ENCODE measurements at regions not wholly inside any gene's neighbourhood (a gene's known extent, or its start where the extent isn't known, plus 50 kb on each side); places are given as distances from the start of the nearest gene placed in this dataset.
"Not testable (repeated sequence)": the region's sequence is repeated elsewhere in the genome, so short reads cannot be mapped to it uniquely, and the experiment has no call there.

GRCh38 chr14:105884808-105885281 is 358.5 kb downstream of the TMEM121 start:
- DNase-seq (ENCODE audit: low read depth in 2 of 3, low spot score in 1 of 3) = no peak

GRCh38 chr14:105885561-105886320 is 359.4 kb downstream of the TMEM121 start:
- no peak for DNase-seq (ENCODE audit: low read depth in 2 of 3, low spot score in 1 of 3)

DNA sequence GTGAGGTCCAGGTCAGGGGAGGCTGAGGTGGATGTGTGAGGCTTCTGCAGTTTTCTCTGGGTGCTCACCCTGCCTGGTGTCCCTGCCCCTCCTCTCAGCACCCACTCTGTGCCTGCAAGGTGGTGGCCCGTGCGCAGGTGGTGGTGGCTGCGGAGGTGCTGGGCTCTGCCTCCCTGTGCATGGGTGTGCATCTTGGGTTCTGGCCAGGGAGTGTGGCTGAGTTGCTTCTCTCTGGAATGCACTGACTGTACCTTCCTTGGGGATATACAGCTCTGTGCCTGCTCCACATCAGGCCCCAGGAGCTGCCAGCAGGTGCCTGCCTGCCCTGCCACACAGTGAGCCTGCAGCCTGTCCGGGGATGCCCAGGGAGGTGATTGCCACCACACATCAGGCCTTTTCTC is 360.4 kb downstream of the TMEM121 start:
- DNase-seq (ENCODE audit: low read depth in 2 of 3, low spot score in 1 of 3) = not testable (repeated sequence)

- no peak for DNase-seq (ENCODE audit: low read depth in 2 of 3, low spot score in 1 of 3)
Observed at GRCh38 chr14:105887692-105888091, 361.3 kb downstream of the TMEM121 start.

DNA sequence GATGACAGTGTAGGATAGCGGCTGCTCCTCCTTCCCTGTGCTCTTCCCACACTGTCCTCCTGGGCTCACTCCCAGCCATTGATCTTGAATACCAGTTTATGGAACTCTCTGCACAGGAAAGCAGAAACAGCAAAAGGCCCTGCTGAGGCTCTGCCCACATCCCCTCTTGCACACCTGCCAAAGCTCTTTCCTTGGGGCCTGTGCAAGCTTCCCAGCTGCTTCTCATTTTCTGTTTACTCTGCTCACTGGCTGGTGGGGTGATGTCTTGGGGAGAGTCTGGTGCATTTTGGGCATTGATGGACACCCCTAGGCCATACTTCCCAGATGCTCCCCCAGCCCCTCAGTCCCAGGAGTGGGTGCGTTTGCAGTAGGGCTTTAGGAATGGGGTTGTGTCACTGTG is 361.8 kb downstream of the TMEM121 start:
- DNase-seq (ENCODE audit: low read depth in 2 of 3, low spot score in 1 of 3) = no peak

DNA sequence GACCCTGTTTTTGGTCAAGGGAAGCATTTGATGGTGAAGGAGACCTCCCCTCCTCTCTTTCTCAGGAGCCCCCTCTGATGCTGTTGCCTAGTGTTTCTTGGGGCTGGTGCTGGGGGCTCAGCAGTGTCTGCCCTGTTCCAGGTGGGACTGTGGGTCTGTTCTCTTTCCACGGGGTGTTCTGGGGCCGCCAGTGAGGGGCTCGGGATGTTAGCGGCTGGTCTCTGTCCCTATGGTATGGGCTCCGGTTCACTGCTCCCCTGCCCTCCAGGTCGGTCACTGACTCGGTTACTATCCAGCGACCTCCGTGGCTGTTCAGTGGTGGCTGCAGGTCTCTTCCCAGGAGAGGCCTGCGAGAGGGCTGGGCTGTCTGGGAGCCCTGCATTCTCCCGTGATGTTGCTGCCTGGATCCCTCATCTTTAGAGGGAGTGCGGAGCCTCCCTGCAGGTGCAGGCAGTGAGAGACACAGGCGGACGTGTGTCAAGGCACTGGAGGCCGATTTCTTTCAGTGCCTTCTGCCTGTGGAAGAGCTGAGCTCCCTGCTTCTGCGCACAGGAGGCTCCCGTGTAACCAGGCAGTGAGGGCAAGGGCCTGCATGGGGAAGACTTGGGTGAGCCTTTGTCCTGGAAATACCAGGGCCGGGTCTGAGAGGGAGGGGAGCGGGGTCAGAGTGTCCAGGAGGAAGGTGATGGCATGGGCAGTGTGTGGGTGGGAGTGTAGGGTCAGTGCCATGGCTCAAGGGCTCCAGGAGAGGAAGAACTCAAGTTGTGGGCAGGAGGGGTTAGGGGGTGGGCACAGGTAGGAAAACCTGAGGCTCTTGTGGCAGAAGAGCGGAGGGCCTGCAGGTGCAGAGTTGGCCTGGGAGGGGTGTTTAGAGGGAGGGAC is 362.6 kb downstream of the TMEM121 start:
- no peak for DNase-seq (ENCODE audit: low read depth in 2 of 3, low spot score in 1 of 3)

GRCh38 chr14:105889666-105890473 is 363.5 kb downstream of the TMEM121 start:
- DNase-seq (ENCODE audit: low read depth in 2 of 3, low spot score in 1 of 3) = no peak

DNA sequence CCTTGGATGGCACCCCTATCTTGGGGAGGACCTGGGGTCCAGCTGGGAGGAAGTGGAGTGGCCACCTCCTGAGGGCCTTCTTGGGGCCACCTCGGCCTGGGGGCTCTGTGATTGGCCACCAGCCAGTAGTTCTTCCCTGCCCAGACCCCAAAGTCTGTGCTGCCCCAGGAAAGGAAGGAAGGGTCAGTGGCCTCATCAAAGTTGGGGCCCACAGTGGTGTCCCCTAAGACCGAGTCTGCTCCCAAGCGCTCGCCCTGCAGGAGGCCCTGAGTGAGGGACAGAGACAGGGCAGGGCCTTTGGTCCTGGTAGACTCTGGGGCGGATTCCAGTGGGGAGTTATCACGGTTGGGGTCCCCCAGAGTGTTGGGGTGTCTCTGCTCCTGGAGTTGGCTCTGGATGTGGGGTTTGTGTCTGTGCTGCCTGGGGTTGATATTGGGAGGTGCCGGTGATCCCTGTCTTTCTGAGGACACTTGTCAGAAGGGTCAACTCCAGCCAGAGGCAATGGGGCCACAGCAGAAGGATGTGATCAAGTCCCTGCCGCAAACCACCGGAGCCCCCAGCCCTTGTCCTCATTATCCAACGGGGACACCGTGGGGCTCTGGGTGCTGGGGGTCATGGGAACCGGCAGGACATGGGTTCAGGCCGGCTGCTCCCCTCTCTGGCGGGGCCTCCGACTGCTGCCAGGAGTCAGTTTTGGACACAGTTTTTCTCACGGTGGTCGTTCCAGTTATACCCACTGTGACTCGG is 364.3 kb downstream of the TMEM121 start:
- no peak for DNase-seq (ENCODE audit: low read depth in 2 of 3, low spot score in 1 of 3)

DNA sequence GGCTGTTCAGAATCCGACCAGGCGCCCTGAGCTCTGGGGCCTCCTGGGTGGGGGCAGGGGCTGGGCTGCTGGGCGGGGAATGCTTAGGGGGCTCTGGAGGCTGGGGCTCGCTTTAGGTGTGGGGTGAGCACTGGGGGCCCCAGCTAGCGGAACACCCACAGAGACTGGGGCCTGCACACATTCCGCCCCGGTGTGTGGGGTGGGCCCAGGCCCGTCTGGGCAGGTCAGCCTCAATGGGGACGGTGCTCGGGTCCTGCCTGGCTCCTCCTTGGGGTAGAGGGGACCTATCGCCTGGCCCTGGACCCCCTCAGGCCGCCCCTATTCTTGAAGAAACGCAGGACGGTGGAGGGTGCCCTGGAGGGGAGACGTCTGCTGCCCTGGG is 364.8 kb downstream of the TMEM121 start:
- no peak for DNase-seq (ENCODE audit: low read depth in 2 of 3, low spot score in 1 of 3)

GRCh38 chr14:105891631-105892452 is 365.5 kb downstream of the TMEM121 start:
- no peak for DNase-seq (ENCODE audit: low read depth in 2 of 3, low spot score in 1 of 3)

- DNase-seq (ENCODE audit: low read depth in 2 of 3, low spot score in 1 of 3) = not testable (repeated sequence)
Observed at GRCh38 chr14:105892453-105893441, 366.4 kb downstream of the TMEM121 start.

DNA sequence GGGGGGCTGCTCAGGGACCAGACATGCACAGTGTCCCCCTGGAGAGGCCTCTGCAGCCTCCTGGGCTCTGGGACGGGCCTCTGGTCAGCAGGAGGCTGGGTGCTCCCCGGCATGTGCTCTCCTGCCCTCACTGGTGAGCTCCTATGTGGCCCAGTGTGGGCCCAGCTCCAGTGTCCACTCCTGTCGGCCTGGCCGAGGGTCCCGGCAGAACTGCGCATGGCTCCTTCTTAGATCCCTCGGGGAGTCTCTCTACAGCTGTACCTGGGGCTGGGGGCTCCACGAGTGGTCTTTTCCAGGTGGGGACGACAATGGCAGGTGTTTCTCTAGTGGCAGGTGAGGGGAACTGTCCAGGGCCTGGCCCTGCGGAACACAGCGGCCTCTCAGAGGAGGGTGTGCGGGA is 367.3 kb downstream of the TMEM121 start:
- DNase-seq (ENCODE audit: low read depth in 2 of 3, low spot score in 1 of 3) = not testable (repeated sequence)

DNA sequence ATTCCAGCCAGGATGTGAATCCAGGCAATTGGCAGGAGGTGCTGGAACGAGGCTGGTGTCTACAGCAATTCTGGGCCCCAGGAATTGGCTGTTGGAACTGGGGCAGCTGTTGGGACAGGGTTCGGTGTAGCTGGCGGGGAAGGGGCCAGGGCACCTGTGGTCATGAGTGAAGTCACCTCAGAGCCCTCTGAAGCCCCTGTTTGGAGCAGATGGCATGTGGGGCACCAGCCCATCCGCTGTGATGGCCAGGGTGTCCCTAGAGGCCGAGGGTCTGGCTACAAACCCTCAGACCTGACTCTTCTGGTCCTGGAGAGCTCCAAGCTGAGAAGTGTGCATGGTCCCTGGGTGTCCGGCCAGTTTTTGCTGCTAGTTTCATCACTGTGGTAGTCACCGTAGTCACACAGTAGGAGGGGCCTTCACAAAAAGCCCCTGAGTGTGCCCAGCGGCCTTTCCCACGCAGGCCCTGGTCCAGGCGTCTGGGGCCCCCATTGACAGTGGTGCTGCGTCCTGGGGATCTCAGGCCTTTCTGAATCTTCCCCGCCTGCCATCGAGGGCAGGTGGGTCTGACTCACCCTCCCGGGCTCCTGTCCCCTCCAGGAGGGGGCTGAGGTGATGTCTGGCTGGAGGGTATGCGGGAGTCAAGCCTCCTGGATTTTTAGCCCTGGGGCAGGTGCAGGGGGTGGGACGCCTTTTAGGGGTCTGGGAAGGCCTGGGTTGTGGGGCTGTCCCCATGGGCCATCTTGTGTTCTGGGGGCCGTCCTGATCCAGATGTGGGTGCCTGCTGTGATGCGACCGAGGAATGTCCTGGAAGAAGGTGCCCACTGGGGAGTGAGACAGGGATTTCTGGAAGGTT is 368.0 kb downstream of the TMEM121 start:
- no peak for DNase-seq (ENCODE audit: low read depth in 2 of 3, low spot score in 1 of 3)

DNA sequence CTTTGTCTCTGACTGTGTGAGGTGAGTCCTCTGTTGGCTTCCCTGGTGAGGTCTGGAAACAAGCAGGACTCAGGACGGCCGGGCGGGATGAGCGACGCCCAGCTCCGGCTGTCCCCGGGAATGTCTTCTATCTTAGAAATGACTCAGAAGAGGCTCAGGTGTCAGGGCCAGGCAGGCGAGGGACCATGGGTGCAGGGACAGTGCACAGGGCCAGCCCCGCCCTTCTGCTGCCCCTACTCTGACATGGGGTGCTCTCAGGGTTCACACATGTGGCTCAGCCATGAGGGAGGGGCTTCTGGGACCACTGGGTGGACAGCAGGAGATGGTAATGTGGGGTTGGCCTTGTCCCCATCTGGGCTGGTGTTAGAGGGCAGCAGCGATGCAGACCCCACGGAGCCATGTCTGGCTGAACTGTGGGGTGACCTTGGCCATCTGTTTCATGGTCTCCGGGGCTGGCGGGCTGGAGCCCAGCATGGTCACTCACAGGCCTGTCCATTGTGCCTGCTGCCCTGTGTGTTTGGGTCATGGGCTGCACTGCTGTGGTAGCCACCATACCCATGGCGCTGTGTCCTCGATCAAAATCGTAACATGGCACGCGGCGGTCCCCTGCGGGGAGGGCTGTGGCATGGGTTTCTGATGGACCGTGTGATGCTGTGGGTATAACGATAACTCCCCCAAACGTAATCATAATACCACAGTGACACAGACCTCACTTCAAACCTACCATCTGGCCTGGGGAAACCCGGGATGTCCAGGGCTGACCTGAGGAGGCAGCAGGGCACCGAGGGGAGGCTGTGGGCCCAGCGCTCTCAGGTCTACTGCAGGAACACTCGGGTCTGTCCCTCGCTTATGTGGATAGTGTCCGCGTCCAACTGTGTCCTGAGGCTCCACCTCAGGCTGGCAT is 368.8 kb downstream of the TMEM121 start:
- DNase-seq (ENCODE audit: low read depth in 2 of 3, low spot score in 1 of 3) = no peak

- DNase-seq (ENCODE audit: low read depth in 2 of 3, low spot score in 1 of 3) = not testable (repeated sequence)
Observed at GRCh38 chr14:105896206-105896605, 369.8 kb downstream of the TMEM121 start.

DNA sequence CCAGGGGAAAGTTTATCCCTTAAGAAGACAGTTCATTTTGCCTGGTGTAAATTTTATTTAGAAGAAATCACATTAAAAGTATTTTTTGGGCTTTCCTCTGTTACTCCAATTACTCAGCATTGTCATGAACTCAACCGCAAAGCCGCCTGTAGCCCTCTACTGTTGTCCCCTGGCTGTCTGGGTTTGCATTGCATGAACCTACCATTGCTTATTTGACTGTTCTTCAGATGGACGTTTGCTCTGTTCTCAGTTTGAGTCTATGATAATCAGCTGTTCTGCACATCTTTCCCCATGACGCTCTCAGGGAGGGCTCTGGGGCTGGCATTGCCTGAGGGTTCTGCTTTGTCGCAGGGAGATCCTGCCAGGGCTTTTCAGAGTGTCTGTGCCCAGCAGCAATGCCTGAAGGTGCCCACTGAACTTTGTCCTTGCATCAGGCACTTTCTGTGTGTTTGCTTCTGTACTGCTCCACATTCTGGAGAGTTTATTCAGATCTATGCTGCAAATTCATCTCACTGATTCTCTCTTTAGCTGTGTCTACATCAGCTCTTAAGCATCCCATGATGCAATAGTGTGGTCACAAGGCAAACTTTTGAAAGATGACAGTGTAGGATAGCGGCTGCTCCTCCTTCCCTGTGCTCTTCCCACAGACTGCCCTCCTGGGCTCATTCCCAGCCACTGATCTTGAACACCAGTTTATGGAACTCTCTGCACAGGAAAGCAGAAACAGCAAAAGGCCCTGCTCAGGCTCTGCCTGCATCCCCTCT is 370.8 kb downstream of the TMEM121 start:
- DNase-seq (ENCODE audit: low read depth in 2 of 3, low spot score in 1 of 3) = not testable (repeated sequence)

Measured in stimulated activated CD4-positive, alpha-beta T cell treated with anti-CD3 and anti-CD28 coated beads, Interleukin-12 subunit alpha, Interleukin-12 subunit beta, amount 100 ng/mL, for 48 hours (primary cell).